Erythroblast (primary cell): ENCODE measurements at regions not wholly inside any gene's neighbourhood (a gene's known extent, or its start where the extent isn't known, plus 50 kb on each side); places are given as distances from the start of the nearest gene placed in this dataset.

Source experiments
- GATA1 ChIP-seq: IDR thresholded peaks from 2 replicates; pipeline ENCODE4 v1.6.1; 2011; ENCODE audit warnings: low read depth, mild to moderate bottlenecking, control low read depth, low read length, moderate library complexity
- POLR2A ChIP-seq: IDR thresholded peaks from 2 replicates; pipeline ENCODE4 v1.6.1; 2011; ENCODE audit warnings: mild to moderate bottlenecking, low read length

DNA sequence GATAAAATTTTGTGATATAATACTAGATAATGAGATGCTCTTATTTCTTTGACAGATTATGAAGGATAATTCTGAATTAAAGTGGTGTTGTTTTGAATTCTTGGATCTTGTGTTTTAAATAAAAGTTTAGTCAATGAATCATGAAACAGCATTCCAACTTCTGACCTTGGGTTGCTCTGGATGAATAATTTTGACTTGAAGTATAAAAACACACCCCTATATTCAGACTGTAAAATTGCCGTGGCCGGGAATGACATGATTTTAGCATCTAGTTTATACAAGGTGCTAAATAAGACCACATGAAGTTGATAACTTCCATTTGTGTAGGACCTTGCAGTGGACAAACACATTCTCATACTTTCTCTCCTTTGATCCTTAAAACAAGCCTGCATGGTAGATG lies 67.2 kb upstream of the DAP start:
- TF ChIP-seq POLR2A, result no peak
- no peak for TF ChIP-seq GATA1
